Cerebellar cortex (tissue), 1 donor: ENCODE measurements at regions not wholly inside any gene's neighbourhood (a gene's known extent, or its start where the extent isn't known, plus 50 kb on each side); places are given as distances from the start of the nearest gene placed in this dataset.

Experiments
- DNase-seq: peaks from one replicate; pipeline ENCODE4 v3.0.0-alpha.2; 2015; ENCODE audit warnings: low spot score

GRCh38 chr11:45554230-45554967 is 111.0 kb downstream of the CHST1 start:
- peak; percentile 37 for DNase-seq

GRCh38 chr11:45553383-45553936 is 112.0 kb downstream of the CHST1 start:
- DNase-seq, result no peak

GRCh38 chr11:45551191-45551713 is 114.2 kb downstream of the CHST1 start:
- no peak for DNase-seq

GRCh38 chr11:45549257-45549656 is 116.2 kb downstream of the CHST1 start:
- DNase-seq, result no peak

- no peak for DNase-seq
Observed at GRCh38 chr11:45546366-45546765, 119.1 kb downstream of the CHST1 start.

- DNase-seq, result no peak
Observed at GRCh38 chr11:45544826-45545225, 120.6 kb downstream of the CHST1 start.

GRCh38 chr11:45543808-45544422 is 121.5 kb downstream of the CHST1 start:
- DNase-seq, result no peak

GRCh38 chr11:45543081-45543480 is 122.3 kb downstream of the CHST1 start:
- DNase-seq, result peak; percentile 23

GRCh38 chr11:45541693-45542434 is 123.6 kb downstream of the CHST1 start:
- no peak for DNase-seq

GRCh38 chr11:45538939-45539338 is 126.5 kb downstream of the CHST1 start:
- peak; percentile 46 for DNase-seq

- peak; percentile 68 for DNase-seq
Observed at GRCh38 chr11:45538363-45538762, 127.1 kb downstream of the CHST1 start.

GRCh38 chr11:45537614-45538013 is 127.8 kb downstream of the CHST1 start:
- DNase-seq, result no peak

- no peak for DNase-seq
Observed at GRCh38 chr11:45535033-45535432, 130.4 kb downstream of the CHST1 start.

- no peak for DNase-seq
Observed at GRCh38 chr11:45534132-45534531, 131.3 kb downstream of the CHST1 start.

- peak; percentile 58 for DNase-seq
Observed at GRCh38 chr11:45532546-45532945, 132.9 kb downstream of the CHST1 start.

- DNase-seq, result peak; percentile 84
Observed at GRCh38 chr11:45530776-45531175, 134.6 kb downstream of the CHST1 start.

GRCh38 chr11:45530111-45530510 is 135.3 kb downstream of the CHST1 start:
- peak; percentile 51 for DNase-seq

- no peak for DNase-seq
Observed at GRCh38 chr11:45528435-45528834, 137.0 kb downstream of the CHST1 start.

- no peak for DNase-seq
Observed at GRCh38 chr11:45527898-45528297, 137.5 kb downstream of the CHST1 start.

- DNase-seq, result no peak
Observed at GRCh38 chr11:45525393-45525792, 140.0 kb downstream of the CHST1 start.

GRCh38 chr11:45523760-45524159 is 141.7 kb downstream of the CHST1 start:
- no peak for DNase-seq

GRCh38 chr11:45518833-45519535 is 146.4 kb downstream of the CHST1 start:
- no peak for DNase-seq
